H9 (cell line): ENCODE measurements at regions not wholly inside any gene's neighbourhood (a gene's known extent, or its start where the extent isn't known, plus 50 kb on each side); places are given as distances from the start of the nearest gene placed in this dataset.

Experiments
- DNase-seq: peaks from one replicate; pipeline ENCODE4 v3.0.0-alpha.2; 2017
- H2AFZ ChIP-seq: one replicate; pipeline ENCODE4 v1.6.1; 2013; ENCODE audit warnings: mild to moderate bottlenecking, low read length, control low read depth, moderate library complexity
- H2AK5ac ChIP-seq: 2 replicates; pipeline ENCODE4 v1.6.1; 2013; ENCODE audit warnings: low read length, control low read depth, mixed read lengths; ENCODE audit not compliant: insufficient read length
- H2BK120ac ChIP-seq: one replicate; pipeline ENCODE4 v1.6.1; 2013; ENCODE audit warnings: low read depth, mild to moderate bottlenecking, low read length, control low read depth, inconsistent platforms; ENCODE audit not compliant: poor library complexity, severe bottlenecking
- H2BK12ac ChIP-seq: 2 replicates; pipeline ENCODE4 v1.6.1; 2013; ENCODE audit warnings: low read length, control low read depth, mixed read lengths, low read depth; ENCODE audit not compliant: insufficient read length
- H2BK15ac ChIP-seq: 2 replicates; pipeline ENCODE4 v1.6.1; 2013; ENCODE audit warnings: low read depth, low read length, control low read depth
- H2BK20ac ChIP-seq: one replicate; pipeline ENCODE4 v1.6.1; 2013; ENCODE audit warnings: low read depth, mild to moderate bottlenecking, low read length, control low read depth, inconsistent platforms; ENCODE audit not compliant: poor library complexity, severe bottlenecking
- H2BK5ac ChIP-seq: 2 replicates; pipeline ENCODE4 v1.6.1; 2013; ENCODE audit warnings: low read length, control low read depth, mixed read lengths; ENCODE audit not compliant: insufficient read length
- H3K14ac ChIP-seq: 2 replicates; pipeline ENCODE4 v1.6.1; 2013; ENCODE audit warnings: low read length, control low read depth; ENCODE audit not compliant: insufficient read depth
- H3K18ac ChIP-seq: 2 replicates; pipeline ENCODE4 v1.6.1; 2013; ENCODE audit warnings: low read depth, mild to moderate bottlenecking, mixed read lengths, low read length, control low read depth; ENCODE audit not compliant: insufficient read length
- H3K23ac ChIP-seq: 2 replicates; pipeline ENCODE4 v1.6.1; 2013; ENCODE audit warnings: low read length, control low read depth, mixed read lengths, low read depth; ENCODE audit not compliant: insufficient read length
- H3K23me2 ChIP-seq: 2 replicates; pipeline ENCODE4 v1.6.1; 2013; ENCODE audit warnings: low read depth, mild to moderate bottlenecking, mixed read lengths, low read length, control low read depth; ENCODE audit not compliant: insufficient read length, poor library complexity, severe bottlenecking
- H3K27ac ChIP-seq: 2 replicates; pipeline ENCODE4 v1.5.1; 2013; ENCODE audit warnings: low read length, control low read depth, mixed read lengths, low read depth; ENCODE audit not compliant: insufficient read length
- H3K27me3 ChIP-seq: 2 replicates; pipeline ENCODE4 v1.6.1; 2013; ENCODE audit warnings: low read length, control low read depth, inconsistent platforms; ENCODE audit not compliant: insufficient read depth
- H3K4ac ChIP-seq: 2 replicates; pipeline ENCODE4 v1.6.1; 2013; ENCODE audit warnings: low read depth, mild to moderate bottlenecking, control low read depth, inconsistent platforms, low read length, moderate library complexity
- H3K4me1 ChIP-seq: 2 replicates; pipeline ENCODE4 v1.6.1; 2013; ENCODE audit warnings: low read length, control low read depth, inconsistent platforms; ENCODE audit not compliant: insufficient read depth
- H3K4me2 ChIP-seq: 2 replicates; pipeline ENCODE4 v1.6.1; 2013; ENCODE audit warnings: low read length, control low read depth, mixed read lengths; ENCODE audit not compliant: insufficient read length, insufficient read depth
- H3K56ac ChIP-seq: 2 replicates; pipeline ENCODE4 v1.6.1; 2013; ENCODE audit warnings: low read depth, mild to moderate bottlenecking, mixed read lengths, low read length, control low read depth; ENCODE audit not compliant: insufficient read length
- H3K79me1 ChIP-seq: 2 replicates; pipeline ENCODE4 v1.6.1; 2013; ENCODE audit warnings: low read depth, mild to moderate bottlenecking, moderate library complexity, low read length, control low read depth, inconsistent platforms; ENCODE audit not compliant: insufficient read depth, poor library complexity, severe bottlenecking
- H3K79me2 ChIP-seq: 2 replicates; pipeline ENCODE4 v1.6.1; 2013; ENCODE audit warnings: low read length, control low read depth, inconsistent platforms; ENCODE audit not compliant: insufficient read depth
- H3K9ac ChIP-seq: 2 replicates; pipeline ENCODE4 v1.6.1; 2013; ENCODE audit warnings: low read length, control low read depth, mixed read lengths; ENCODE audit not compliant: insufficient read length; ENCODE audit errors: extremely low read depth
- H3K9me3 ChIP-seq: one replicate; pipeline ENCODE4 v1.6.1; 2013; ENCODE audit warnings: low read depth, low read length, inconsistent platforms; ENCODE audit not compliant: control insufficient read depth
- H3T11ph ChIP-seq: one replicate; pipeline ENCODE4 v1.6.1; 2013; ENCODE audit warnings: mild to moderate bottlenecking, low read length, control low read depth, inconsistent platforms
- H4K20me1 ChIP-seq: one replicate; pipeline ENCODE4 v1.6.1; 2013; ENCODE audit not compliant: control insufficient read depth, insufficient read length, insufficient read depth
- H4K5ac ChIP-seq: 2 replicates; pipeline ENCODE4 v1.6.1; 2013; ENCODE audit warnings: low read depth, mild to moderate bottlenecking, mixed read lengths, low read length, control low read depth; ENCODE audit not compliant: insufficient read length
- H4K8ac ChIP-seq: replicated peaks from 2 replicates; pipeline ENCODE4 v1.6.1; 2013; ENCODE audit warnings: low read length, control low read depth, mixed read lengths, low read depth; ENCODE audit not compliant: insufficient read length
- H4K91ac ChIP-seq: 2 replicates; pipeline ENCODE4 v1.6.1; 2013; ENCODE audit warnings: low read depth, mild to moderate bottlenecking, moderate library complexity, mixed read lengths, low read length, control low read depth; ENCODE audit not compliant: insufficient read length
- H3K27ac Mint-ChIP-seq, 3 experiments: 2 replicates in 2 of 3; 3 replicates in 1 of 3; pipeline ENCODE4 v1.8.0; 2020 to 2021; ENCODE audit warnings: mixed read lengths in 3 of 3, mild to moderate bottlenecking in 1 of 3, moderate library complexity in 1 of 3
- H3K27me3 Mint-ChIP-seq: 2 replicates; pipeline ENCODE4 v1.8.0; 2021; ENCODE audit warnings: low read depth, mild to moderate bottlenecking, moderate library complexity, mixed read lengths
- H3K36me3 Mint-ChIP-seq, 3 experiments: 2 replicates in 2 of 3; 3 replicates in 1 of 3; pipeline ENCODE4 v1.8.0; 2020 to 2021; ENCODE audit warnings: low read depth in 3 of 3, mixed read lengths in 3 of 3; ENCODE audit not compliant: insufficient read depth in 1 of 3
- H3K4me1 Mint-ChIP-seq, 2 experiments: 2 replicates each; pipeline ENCODE4 v1.8.0; 2020; ENCODE audit warnings: mixed read lengths in 2 of 2
- H3K4me3 Mint-ChIP-seq, 2 experiments: 2 replicates in 1 of 2; 3 replicates in 1 of 2; pipeline ENCODE4 v1.8.0; 2020 to 2021; ENCODE audit warnings: mild to moderate bottlenecking in 2 of 2, mixed read lengths in 2 of 2, moderate library complexity in 1 of 2
- H3K9me3 Mint-ChIP-seq, 2 experiments: 2 replicates in 1 of 2; 3 replicates in 1 of 2; pipeline ENCODE4 v1.8.0; 2020; ENCODE audit warnings: mild to moderate bottlenecking in 2 of 2, mixed read lengths in 2 of 2, moderate library complexity in 1 of 2
- WGBS: extraction: QIAGEN DNeasy Blood & Tissue Kit; methylation state at CpG from one replicate; pipeline ENCODE4 v1.1.7; 2013; ENCODE audit warnings: missing lambda C conversion rate, low lambda C conversion rate, mixed read lengths; ENCODE audit not compliant: insufficient read length; ENCODE audit errors: extremely low coverage; 5-methylcytosine and 5-hydroxymethylcytosine counted together
- TF ChIP-seq, protein P1 (sequence below): fragments of 200-600 bp; sonication (generic); conservative IDR thresholded peaks from 3 replicates; pipeline ENCODE4 v1.8.0; 2021; ENCODE audit warnings: antibody characterized with exemption, mild to moderate bottlenecking

DNA sequence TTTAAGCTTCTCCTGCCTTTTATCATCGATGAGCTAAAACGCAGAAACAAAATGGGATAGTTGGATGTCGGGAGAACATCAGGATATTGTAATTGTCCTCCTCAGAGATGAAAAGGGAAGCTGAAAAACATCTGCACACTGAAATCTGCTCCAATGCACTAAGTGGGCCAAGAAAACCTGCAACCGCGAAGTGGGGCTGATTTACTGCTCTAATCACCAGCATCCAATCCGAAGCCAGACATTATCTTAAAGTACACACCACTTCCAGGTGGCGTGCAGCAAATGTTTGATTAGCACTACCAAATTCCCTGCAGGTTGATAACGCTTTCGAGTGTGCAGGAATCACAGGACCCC is 230.3 kb upstream of the SLC14A2 start:
- Mint-ChIP-seq H3K9me3 (no peaks in the 10 kb centered on the region), H3K27me3 (peaks cover 2% of the 10 kb centered on the region; the same call in 1 of the 2 replicates), H3K4me1 (peaks cover 8 to 12% of the 10 kb centered on the region in 2 experiments), H3K27ac (no peak overlapping the region), H3K4me3 (no peak overlapping the region), H3K36me3 (no peaks in the 10 kb centered on the region)
- Histone ChIP-seq H2AFZ (no peak overlapping the region), H3K27me3 (no peaks in the 10 kb centered on the region), H3K9me3 (no peaks in the 10 kb centered on the region), H4K5ac (no peak overlapping the region), H3K9ac (no peak overlapping the region), H2BK15ac (no peak overlapping the region), H3K4me2 (no peak overlapping the region), H3K4me1 (no peaks in the 10 kb centered on the region), H3K4ac (no peak overlapping the region), H2BK120ac (no peak overlapping the region), H3K56ac (no peak overlapping the region), H2AK5ac (no peak overlapping the region), H2BK20ac (no peak overlapping the region), H3K14ac (no peak overlapping the region), H2BK12ac (no peak overlapping the region), H3K23ac (no peak overlapping the region), H4K91ac (no peak overlapping the region), H4K8ac (no peak overlapping the region), H3K23me2 (no peaks in the 10 kb centered on the region), H3K27ac (no peak overlapping the region), H3K79me1 (no peaks in the 10 kb centered on the region), H2BK5ac (no peak overlapping the region), H3T11ph (no peak overlapping the region), H3K79me2 (no peaks in the 10 kb centered on the region), H4K20me1 (no peaks in the 10 kb centered on the region), H3K18ac (no peak overlapping the region)
- TF ChIP-seq, protein P1, sequence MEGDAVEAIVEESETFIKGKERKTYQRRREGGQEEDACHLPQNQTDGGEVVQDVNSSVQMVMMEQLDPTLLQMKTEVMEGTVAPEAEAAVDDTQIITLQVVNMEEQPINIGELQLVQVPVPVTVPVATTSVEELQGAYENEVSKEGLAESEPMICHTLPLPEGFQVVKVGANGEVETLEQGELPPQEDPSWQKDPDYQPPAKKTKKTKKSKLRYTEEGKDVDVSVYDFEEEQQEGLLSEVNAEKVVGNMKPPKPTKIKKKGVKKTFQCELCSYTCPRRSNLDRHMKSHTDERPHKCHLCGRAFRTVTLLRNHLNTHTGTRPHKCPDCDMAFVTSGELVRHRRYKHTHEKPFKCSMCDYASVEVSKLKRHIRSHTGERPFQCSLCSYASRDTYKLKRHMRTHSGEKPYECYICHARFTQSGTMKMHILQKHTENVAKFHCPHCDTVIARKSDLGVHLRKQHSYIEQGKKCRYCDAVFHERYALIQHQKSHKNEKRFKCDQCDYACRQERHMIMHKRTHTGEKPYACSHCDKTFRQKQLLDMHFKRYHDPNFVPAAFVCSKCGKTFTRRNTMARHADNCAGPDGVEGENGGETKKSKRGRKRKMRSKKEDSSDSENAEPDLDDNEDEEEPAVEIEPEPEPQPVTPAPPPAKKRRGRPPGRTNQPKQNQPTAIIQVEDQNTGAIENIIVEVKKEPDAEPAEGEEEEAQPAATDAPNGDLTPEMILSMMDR = no peak
- no peak for DNase-seq
- WGBS = no CpG with 5 or more reads among the region's 9 CpGs
